B cell (primary cell): ENCODE measurements at regions not wholly inside any gene's neighbourhood (a gene's known extent, or its start where the extent isn't known, plus 50 kb on each side); places are given as distances from the start of the nearest gene placed in this dataset.
"Not testable (repeated sequence)": the region's sequence is repeated elsewhere in the genome, so short reads cannot be mapped to it uniquely, and the experiment has no call there.

Experiments used
- CTCF ChIP-seq: fragments of 200-600 bp; IDR thresholded peaks from one replicate; pipeline ENCODE4 v1.8.0; 2022; ENCODE audit warnings: antibody characterized with exemption, mild to moderate bottlenecking
- EZH2 ChIP-seq: IDR thresholded peaks from 2 replicates; pipeline ENCODE4 v1.6.1; 2012; ENCODE audit warnings: borderline replicate concordance, low read depth, mild to moderate bottlenecking, moderate library complexity, low read length; ENCODE audit not compliant: insufficient read depth, poor library complexity, severe bottlenecking

- not testable (repeated sequence) for TF ChIP-seq EZH2, CTCF
Observed at GRCh38 chr10:32183652-32184051, 127.4 kb upstream of the KIF5B start.
